Left ventricle myocardium inferior (tissue), 1 donor: ENCODE measurements at regions not wholly inside any gene's neighbourhood (a gene's known extent, or its start where the extent isn't known, plus 50 kb on each side); places are given as distances from the start of the nearest gene placed in this dataset.

Source experiments
- DNase-seq: peaks from one replicate; pipeline ENCODE4 v3.0.0-alpha.2; 2020
- H3K27ac ChIP-seq: fragments of 200-600 bp; replicated peaks from 2 replicates; pipeline ENCODE4 v1.8.0; 2021
- H3K27me3 ChIP-seq: fragments of 200-600 bp; 2 replicates; pipeline ENCODE4 v1.8.0; 2021; ENCODE audit warnings: low read depth
- H3K36me3 ChIP-seq: fragments of 200-600 bp; 2 replicates; pipeline ENCODE4 v1.8.0; 2021
- H3K4me1 ChIP-seq: fragments of 200-600 bp; 2 replicates; pipeline ENCODE4 v1.8.0; 2021
- H3K4me3 ChIP-seq: fragments of 200-600 bp; 2 replicates; pipeline ENCODE4 v1.8.0; 2021; ENCODE audit warnings: mild to moderate bottlenecking, moderate library complexity
- H3K9me3 ChIP-seq: fragments of 200-600 bp; replicated peaks from 2 replicates; pipeline ENCODE4 v1.8.0; 2021
- CTCF ChIP-seq: fragments of 200-600 bp; IDR thresholded peaks from 2 replicates; pipeline ENCODE4 v1.8.0; 2021; ENCODE audit warnings: antibody characterized with exemption, mild to moderate bottlenecking, borderline replicate concordance
- intact Hi-C: fragments of 100-400 bp; cut with micrococcal nuclease; formaldehyde crosslinking; loops from one replicate; pipeline ENCODE4 v1.11.0; 2022
- donor health status: DM: no; HTN: yes; CAD: no; lungs with severe emphysema.

GRCh38 chr12:85562765-85563164 lies 273.4 kb downstream of the RASSF9 start:
- no peaks in the 10 kb centered on the region for H3K4me1 ChIP-seq
- no peaks in the 10 kb centered on the region for H3K36me3 ChIP-seq
- H3K27me3 ChIP-seq = no peaks in the 10 kb centered on the region
- H3K9me3 ChIP-seq = no peaks in the 10 kb centered on the region
- H3K4me3 ChIP-seq = no peak overlapping the region
- TF ChIP-seq CTCF = no peak
- DNase-seq = no peak
- intact Hi-C loops = no loop called here
- H3K27ac ChIP-seq = no peak overlapping the region

- Histone ChIP-seq H3K27me3 (no peaks in the 10 kb centered on the region), H3K4me1 (no peaks in the 10 kb centered on the region), H3K36me3 (no peaks in the 10 kb centered on the region), H3K27ac (no peak overlapping the region), H3K4me3 (no peak overlapping the region), H3K9me3 (no peaks in the 10 kb centered on the region)
- no peak for TF ChIP-seq CTCF
- intact Hi-C loops = no loop called here
- no peak for DNase-seq
Observed at GRCh38 chr12:85564786-85565185, 271.4 kb downstream of the RASSF9 start.

- Histone ChIP-seq H3K9me3 (no peaks in the 10 kb centered on the region), H3K27me3 (no peaks in the 10 kb centered on the region), H3K27ac (no peak overlapping the region), H3K4me1 (no peaks in the 10 kb centered on the region), H3K36me3 (no peaks in the 10 kb centered on the region), H3K4me3 (no peak overlapping the region)
- no peak for DNase-seq
- no peak for TF ChIP-seq CTCF
- intact Hi-C loops = no loop called here
Observed at GRCh38 chr12:85568395-85569103, 267.7 kb downstream of the RASSF9 start.

- no peak for TF ChIP-seq CTCF
- Histone ChIP-seq H3K27ac (no peak overlapping the region), H3K36me3 (no peaks in the 10 kb centered on the region), H3K4me1 (no peaks in the 10 kb centered on the region), H3K9me3 (no peaks in the 10 kb centered on the region), H3K27me3 (no peaks in the 10 kb centered on the region), H3K4me3 (no peak overlapping the region)
- DNase-seq = no peak
- intact Hi-C loops = no loop called here
Observed at GRCh38 chr12:85569261-85569660, 266.9 kb downstream of the RASSF9 start.

- H3K36me3 ChIP-seq = no peaks in the 10 kb centered on the region
- no peak for DNase-seq
- H3K27me3 ChIP-seq = no peaks in the 10 kb centered on the region
- no peak overlapping the region for H3K27ac ChIP-seq
- intact Hi-C loops = no loop called here
- no peaks in the 10 kb centered on the region for H3K9me3 ChIP-seq
- no peaks in the 10 kb centered on the region for H3K4me1 ChIP-seq
- no peak for TF ChIP-seq CTCF
- no peak overlapping the region for H3K4me3 ChIP-seq
Observed at GRCh38 chr12:85572956-85573355, 263.3 kb downstream of the RASSF9 start.
